Aorta (tissue), 5 donors: ENCODE measurements at regions not wholly inside any gene's neighbourhood (a gene's known extent, or its start where the extent isn't known, plus 50 kb on each side); places are given as distances from the start of the nearest gene placed in this dataset.
"Not testable (repeated sequence)": the region's sequence is repeated elsewhere in the genome, so short reads cannot be mapped to it uniquely, and the experiment has no call there.

Experiments
- ATAC-seq: fragments of 200-7000 bp; cut with Tn5 transposase; one replicate; pipeline ENCODE4 v1.9.1; 2022; ENCODE audit warnings: moderate library complexity; ENCODE audit not compliant: low FRiP score
- DNase-seq, 2 donors: peaks; one replicate each; pipeline ENCODE4 v3.0.0-alpha.2; 2020
- H3K27ac ChIP-seq, 2 donors: one replicate each; pipeline ENCODE4 v1.5.1; 2013; ENCODE audit warnings: low read length in 2 of 2, mild to moderate bottlenecking in 2 of 2, moderate library complexity in 2 of 2, control low read depth in 1 of 2, inconsistent platforms in 1 of 2, low read depth in 1 of 2
- H3K27me3 ChIP-seq, 2 donors: one replicate each; pipeline ENCODE4 v1.6.1; 2013; ENCODE audit warnings: control low read depth in 1 of 2, low read length in 1 of 2, mild to moderate bottlenecking in 1 of 2, moderate library complexity in 1 of 2; ENCODE audit not compliant: insufficient read depth in 2 of 2, control insufficient read depth in 1 of 2
- H3K36me3 ChIP-seq, 2 donors: one replicate each; pipeline ENCODE4 v1.6.1; 2013; ENCODE audit warnings: control low read depth in 1 of 2, low read length in 1 of 2, mild to moderate bottlenecking in 1 of 2; ENCODE audit not compliant: insufficient read depth in 2 of 2, control insufficient read depth in 1 of 2
- H3K4me1 ChIP-seq, 2 donors: one replicate each; pipeline ENCODE4 v1.6.1; 2013; ENCODE audit warnings: low read length in 2 of 2, control low read depth in 1 of 2, mild to moderate bottlenecking in 1 of 2, moderate library complexity in 1 of 2; ENCODE audit not compliant: insufficient read depth in 2 of 2, control insufficient read depth in 1 of 2
- H3K4me3 ChIP-seq, 2 donors: one replicate each; pipeline ENCODE4 v1.5.1; 2013; ENCODE audit warnings: low read length in 2 of 2, control low read depth in 1 of 2, mild to moderate bottlenecking in 1 of 2
- H3K9me3 ChIP-seq: one replicate; pipeline ENCODE4 v1.6.1; 2013; ENCODE audit warnings: mild to moderate bottlenecking, low read length; ENCODE audit not compliant: control insufficient read depth
- WGBS, 2 donors: extraction: QIAGEN DNeasy Blood & Tissue Kit; methylation state at CpG; one replicate each; pipeline ENCODE4 v1.1.7; 2013; 5-methylcytosine and 5-hydroxymethylcytosine counted together
- intact Hi-C, 2 donors: fragments of 100-400 bp; cut with DNase I; formaldehyde crosslinking; loops; one replicate each; pipeline versions ENCODE4 v1.14.2 to v1.15.0; 2022
- donor health status: healthy with polysubstance abuse.
- donor health status: Bipolar disorder and iron deficiency.
- donor health status: DM: no; HTN: no; CAD: no.
- donor health status: DM: no; HTN: no; CAD: no.
- donor health status: DM: yes; HTN: yes; CAD: no.

- H3K4me1 ChIP-seq, result no peaks in the 10 kb centered on the region
- H3K27ac ChIP-seq, result no peak overlapping the region
- H3K4me3 ChIP-seq, result no peak overlapping the region
- no peak for DNase-seq
- no peaks in the 10 kb centered on the region for H3K27me3 ChIP-seq
- 96 to 97% methylated on average over 1 of the region's 1 CpG for WGBS, 2 donors
- intact Hi-C loops, result no loop called here
- H3K36me3 ChIP-seq, result no peaks in the 10 kb centered on the region
- no peak for ATAC-seq
- no peaks in the 10 kb centered on the region for H3K9me3 ChIP-seq
These were observed 84.9 kb upstream of the SFRP2 start for GRCh38 chr4:153873741-153874140.

GRCh38 chr4:153866766-153867165 lies 77.9 kb upstream of the SFRP2 start:
- H3K27me3 ChIP-seq, H3K9me3 ChIP-seq, H3K36me3 ChIP-seq, H3K4me1 ChIP-seq, H3K27ac ChIP-seq, ATAC-seq, intact Hi-C loops, H3K4me3 ChIP-seq, DNase-seq: not testable (repeated sequence)
- WGBS, 2 donors, result 92 to 100% methylated on average over 1 of the region's 1 CpG

GRCh38 chr4:153852501-153852900 lies 63.6 kb upstream of the SFRP2 start:
- ATAC-seq (no peak), DNase-seq (no peak)
- intact Hi-C loops, result no loop called here
- H3K4me3 ChIP-seq, result no peak overlapping the region
- WGBS, 2 donors, result 91 to 94% methylated on average over 1 of the region's 1 CpG
- H3K27ac ChIP-seq, result no peak overlapping the region
- H3K27me3 ChIP-seq, result peaks cover 0 to 2% of the 10 kb centered on the region in 2 donors
- no peaks in the 10 kb centered on the region for H3K36me3 ChIP-seq
- H3K4me1 ChIP-seq, result no peaks in the 10 kb centered on the region
- peaks cover 4% of the 10 kb centered on the region for H3K9me3 ChIP-seq

- 48 to 49% methylated on average over 2 of the region's 2 CpGs for WGBS, 2 donors
- Histone ChIP-seq H3K4me1 (no peaks in the 10 kb centered on the region), H3K36me3 (no peaks in the 10 kb centered on the region), H3K4me3 (no peak overlapping the region), H3K27me3 (peaks cover 0 to 2% of the 10 kb centered on the region in 2 donors), H3K27ac (no peak overlapping the region), H3K9me3 (peaks cover 4% of the 10 kb centered on the region)
- intact Hi-C loops, result no loop called here
- DNase-seq (no peak), ATAC-seq (no peak)
These were observed 61.8 kb upstream of the SFRP2 start for GRCh38 chr4:153850533-153851280.

GRCh38 chr4:153844144-153844543 lies 55.3 kb upstream of the SFRP2 start:
- intact Hi-C loops, result no loop called here

More at GRCh38 chr4:153844144-153844543, 55.3 kb upstream of the SFRP2 start:
- H3K4me1 ChIP-seq, result no peaks in the 10 kb centered on the region
- WGBS, 2 donors, result 65 to 80% methylated on average over 3 of the region's 3 CpGs
- no peak overlapping the region for H3K4me3 ChIP-seq
- H3K27ac ChIP-seq, result no peak overlapping the region
- ATAC-seq, result no peak
- DNase-seq, result no peak
- peaks cover 0 to 2% of the 10 kb centered on the region in 2 donors for H3K27me3 ChIP-seq
- no peaks in the 10 kb centered on the region for H3K36me3 ChIP-seq
- H3K9me3 ChIP-seq, result peaks cover 2% of the 10 kb centered on the region
